GM03348 (cell line): ENCODE measurements at regions not wholly inside any gene's neighbourhood (a gene's known extent, or its start where the extent isn't known, plus 50 kb on each side); places are given as distances from the start of the nearest gene placed in this dataset.
"Not testable (repeated sequence)": the region's sequence is repeated elsewhere in the genome, so short reads cannot be mapped to it uniquely, and the experiment has no call there.

Experiments
- DNase-seq: peaks from one replicate; pipeline ENCODE4 v3.0.0; 2012; ENCODE audit warnings: low spot score

DNA sequence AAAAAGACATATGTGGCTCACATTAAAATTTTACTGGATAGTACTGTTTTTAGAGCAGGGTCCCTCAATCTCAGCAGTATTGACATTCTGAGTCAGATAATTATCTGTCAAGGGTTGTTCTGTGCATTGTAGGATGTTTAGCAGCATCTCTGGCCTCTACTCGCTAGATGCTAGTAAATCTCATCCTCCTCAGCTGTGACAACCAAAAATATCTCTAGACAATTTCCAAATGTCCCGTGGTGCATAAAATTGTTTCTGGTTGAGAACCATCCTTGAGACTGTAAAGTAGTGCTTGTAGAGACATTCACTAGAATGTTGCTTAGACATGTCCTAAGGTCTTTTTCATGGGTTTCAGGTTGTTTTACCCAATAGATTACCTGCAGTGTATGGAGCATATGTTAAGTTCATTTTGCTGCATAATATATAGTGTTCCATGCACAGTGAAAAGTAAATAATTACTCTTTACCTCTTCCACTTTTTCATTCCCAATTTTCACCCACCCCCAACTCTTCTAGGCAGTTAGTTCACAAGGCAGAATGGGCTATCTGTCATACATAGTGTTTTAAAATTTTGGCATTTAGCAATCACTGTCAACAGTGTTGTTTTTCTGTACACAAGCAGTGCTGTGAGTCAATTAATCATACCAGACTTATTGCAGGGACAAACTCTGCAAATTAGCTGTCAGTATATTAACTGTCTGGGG lies 200.2 kb upstream of the SLC38A2 start:
- DNase-seq: no peak

DNA sequence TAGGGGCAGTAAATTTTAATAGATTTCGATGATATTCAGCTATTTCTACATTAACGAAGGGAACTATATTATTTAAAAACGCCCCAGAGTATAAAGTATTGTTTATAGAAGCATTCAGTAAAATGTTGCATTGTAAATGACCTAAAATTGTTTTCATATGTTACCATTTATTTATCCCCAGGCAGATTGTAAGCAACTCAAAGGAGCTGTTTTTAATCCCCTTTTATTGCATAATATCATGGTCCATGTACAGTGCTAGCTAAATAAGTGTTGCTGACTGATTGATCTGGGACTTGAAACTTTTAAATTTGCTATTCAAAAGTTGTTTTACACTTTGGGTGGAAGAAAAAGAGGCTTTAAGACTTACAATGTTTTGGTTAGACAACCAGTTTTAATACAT lies 199.0 kb upstream of the SLC38A2 start:
- no peak for DNase-seq

GRCh38 chr12:46569826-46570439 lies 197.4 kb upstream of the SLC38A2 start:
- DNase-seq: no peak

- no peak for DNase-seq
These were observed 195.1 kb upstream of the SLC38A2 start for GRCh38 chr12:46567667-46568066.

GRCh38 chr12:46562625-46563225 lies 190.2 kb upstream of the SLC38A2 start:
- peak; percentile 55 for DNase-seq

DNA sequence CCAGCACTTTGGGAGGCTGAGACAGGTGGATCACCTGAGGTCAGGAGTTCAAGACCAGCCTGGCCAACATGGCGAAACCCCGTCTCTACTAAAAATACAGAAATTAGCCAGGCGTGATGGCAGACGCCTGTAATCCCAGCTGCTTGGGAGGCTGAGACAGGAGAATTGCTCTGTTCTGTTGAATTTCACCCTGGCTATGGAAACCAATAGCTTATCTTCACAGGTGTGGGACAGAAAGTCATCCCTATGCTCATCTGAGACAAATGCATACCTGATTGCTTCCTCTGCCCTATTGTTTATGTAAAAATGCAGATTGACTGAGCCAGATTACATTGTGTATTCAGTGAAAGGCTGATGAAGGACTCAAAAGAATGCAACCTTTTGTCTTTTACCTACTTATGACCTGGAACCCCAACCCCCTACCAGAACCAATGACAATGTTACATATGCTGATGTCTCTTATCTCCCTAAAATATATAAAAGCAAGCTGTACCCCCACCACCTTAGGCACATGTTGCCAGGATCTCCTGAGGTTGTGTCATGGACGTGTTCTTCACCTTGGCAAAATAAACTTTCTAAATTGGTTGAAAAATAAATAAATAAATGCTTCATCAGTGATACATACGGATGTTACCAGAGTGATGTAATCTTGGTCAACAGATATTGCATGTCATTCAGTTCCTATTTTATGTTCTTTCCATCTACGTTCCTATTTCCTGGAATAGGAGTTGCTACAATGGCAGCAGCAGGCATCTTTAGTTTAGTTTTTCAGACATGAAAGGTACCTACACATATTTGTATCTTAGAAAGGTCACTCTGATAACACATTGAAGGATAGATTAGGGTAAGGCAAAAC lies 189.4 kb upstream of the SLC38A2 start:
- DNase-seq: not testable (repeated sequence)

GRCh38 chr12:46560874-46561273 lies 188.3 kb upstream of the SLC38A2 start:
- DNase-seq: no peak

- no peak for DNase-seq
These were observed 187.5 kb upstream of the SLC38A2 start for GRCh38 chr12:46560089-46560488.

DNA sequence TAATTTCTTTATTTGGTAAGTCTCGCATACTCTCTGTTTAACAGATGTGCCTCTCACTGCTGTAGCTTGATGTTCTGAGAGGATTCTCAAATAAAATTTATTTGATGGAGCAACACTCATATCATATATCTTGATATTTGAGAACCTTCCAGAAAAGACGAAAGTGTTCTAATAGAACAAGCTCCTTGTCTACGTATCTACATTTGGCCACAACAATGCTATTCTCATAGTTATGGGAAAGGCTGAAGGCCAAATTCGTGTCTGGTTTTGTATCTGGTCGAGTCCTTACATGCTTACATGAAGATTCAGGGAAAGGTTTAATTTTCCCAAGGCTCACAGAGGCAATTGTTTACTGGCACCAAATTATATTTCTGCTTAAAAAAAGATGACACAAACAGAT lies 186.7 kb upstream of the SLC38A2 start:
- no peak for DNase-seq

DNA sequence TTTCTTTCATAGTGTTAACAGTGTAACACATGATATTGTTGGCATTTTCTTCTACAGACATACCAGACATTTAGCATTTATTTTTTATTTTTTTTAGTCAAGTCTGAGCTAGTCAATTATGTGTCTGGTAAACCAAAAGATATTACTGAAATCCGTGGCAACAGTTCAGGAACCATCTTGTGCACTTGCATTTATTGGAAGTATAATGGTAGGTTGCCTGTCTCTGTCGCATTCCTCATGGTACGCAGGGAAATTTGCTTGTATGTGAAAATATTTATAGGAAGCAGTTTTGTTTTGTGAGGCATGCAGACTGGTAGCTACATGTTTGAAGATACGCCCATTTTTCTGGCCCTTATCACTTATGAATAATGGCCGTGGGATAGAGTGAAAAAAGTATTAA lies 186.1 kb upstream of the SLC38A2 start:
- DNase-seq: no peak

DNA sequence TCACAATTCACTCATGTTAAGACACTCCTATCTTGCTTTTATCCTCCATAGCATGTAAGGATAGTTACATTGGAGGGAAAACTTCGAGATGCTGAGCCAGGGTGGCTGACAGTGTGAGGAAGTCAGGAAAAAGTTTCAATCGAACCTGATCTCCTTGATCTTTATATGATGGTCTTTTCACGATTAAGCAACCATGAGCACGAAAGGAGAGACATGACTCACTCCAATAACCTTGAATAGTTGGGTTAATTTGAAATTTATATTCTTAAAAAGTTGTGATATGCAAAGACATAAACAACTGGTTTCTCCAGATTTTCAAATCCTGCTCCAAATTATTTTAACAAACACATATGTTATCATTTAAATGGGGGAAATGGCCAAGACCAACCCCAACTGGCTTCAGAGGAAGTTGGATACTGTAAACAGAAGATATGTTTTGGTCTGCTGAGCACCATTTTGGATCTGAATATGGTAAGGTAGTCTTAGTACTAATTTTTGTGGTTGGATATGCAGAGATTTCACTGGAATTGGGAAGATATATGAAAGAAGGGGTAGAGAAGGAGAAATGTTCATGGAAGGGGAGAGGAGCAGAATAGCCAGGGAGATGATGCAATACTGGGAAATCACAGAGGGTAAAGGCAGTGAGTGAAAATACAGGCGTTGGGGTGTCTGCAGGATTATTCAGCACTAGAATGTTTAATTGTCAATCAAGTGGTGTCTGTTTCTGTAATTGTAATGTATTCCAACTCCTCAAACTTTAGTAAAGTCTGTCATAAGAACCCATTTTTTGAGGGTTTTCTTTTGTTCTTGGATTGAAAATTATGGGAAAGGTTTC lies 185.2 kb upstream of the SLC38A2 start:
- DNase-seq: no peak

DNA sequence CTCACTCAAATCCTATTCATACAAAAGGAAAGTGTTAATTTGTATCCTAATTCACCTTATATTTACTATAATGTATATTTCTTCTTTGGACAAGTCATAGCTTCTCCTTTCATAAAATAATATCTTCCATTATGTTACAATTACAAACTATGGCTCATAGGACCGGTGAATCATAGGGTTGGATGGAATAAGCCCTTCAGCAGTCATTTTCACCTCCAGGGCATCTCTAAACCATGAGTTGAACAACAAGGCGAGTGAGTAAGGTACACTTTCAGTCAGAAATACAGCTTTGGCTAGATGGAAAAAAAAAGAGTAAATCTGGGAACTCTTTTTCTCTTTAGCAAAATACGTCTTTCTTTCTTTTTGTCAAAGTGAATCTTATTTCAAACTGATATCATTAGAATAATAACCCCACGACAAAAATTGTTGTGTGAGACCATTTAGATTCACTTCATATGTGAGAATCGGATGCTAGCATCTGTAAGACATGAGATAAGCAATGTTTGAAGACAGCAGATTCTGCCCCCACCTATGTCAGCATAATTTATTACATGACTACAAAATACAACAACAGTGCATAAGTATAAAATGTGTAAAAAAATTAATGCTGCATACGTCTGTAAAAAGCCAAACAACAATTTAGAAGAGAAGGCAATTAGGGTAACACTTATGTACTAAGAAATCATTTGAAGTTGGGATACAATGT lies 184.4 kb upstream of the SLC38A2 start:
- no peak for DNase-seq

DNA sequence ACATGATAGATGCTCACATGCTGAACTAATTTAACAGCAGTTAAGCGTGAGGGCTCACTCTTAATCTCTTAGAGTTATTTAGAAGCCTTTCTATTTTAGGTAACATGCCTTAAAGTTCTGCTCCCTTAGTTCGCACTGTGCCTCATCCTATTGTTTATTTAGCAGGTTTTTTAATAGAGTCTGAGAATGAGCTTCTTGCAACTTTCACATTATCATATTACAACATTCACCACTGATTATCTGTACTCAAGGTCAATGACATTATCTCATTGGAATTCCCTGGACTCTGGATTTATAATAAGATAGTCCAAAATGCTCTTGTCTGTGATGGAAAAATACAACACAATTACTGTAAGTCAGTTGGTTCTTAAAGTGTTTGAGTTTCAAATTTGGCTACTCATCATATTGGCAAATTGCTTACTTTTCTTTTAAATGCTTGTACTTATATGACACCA lies 183.6 kb upstream of the SLC38A2 start:
- DNase-seq: peak; percentile 24

DNA sequence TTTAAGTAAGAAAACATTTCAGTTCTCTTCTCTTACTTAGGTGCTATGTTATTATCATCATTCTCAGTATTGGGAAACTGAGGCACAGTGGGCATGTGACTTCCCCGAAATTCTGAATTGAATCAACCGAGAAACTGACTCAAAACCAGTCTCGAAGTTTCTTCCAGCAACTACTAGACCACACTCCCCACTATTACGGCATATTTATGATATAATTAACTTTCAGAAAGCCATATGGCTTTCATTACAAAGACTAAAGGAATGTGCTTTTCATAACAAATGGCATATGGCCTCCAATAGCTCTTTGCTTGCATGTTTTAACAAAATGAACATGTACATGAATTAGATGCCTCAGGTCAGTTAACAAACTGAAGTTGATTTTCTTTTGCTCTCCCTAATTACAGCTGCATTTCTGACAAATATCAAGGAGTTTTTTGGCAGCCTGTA lies 182.9 kb upstream of the SLC38A2 start:
- DNase-seq: peak; percentile 36

- no peak for DNase-seq
These were observed 181.9 kb upstream of the SLC38A2 start for GRCh38 chr12:46554460-46554859.

DNA sequence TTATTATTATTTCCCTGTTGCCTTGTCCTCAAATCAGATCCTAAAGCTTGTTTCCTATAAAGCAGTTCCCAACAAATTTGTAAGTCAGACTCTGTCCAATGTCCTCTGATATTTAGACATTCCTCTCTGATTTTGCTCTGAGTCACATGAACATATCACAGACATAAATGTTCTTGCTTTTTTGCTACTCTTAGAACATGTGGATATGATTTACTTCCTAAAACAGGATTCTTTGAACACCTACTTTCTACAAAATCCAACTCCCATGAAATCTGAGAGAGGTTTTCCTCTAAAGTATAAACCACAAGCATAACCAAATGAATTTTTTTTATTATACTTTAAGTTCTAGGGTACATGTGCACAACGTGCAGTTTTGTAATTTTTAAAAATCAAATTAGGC lies 181.3 kb upstream of the SLC38A2 start:
- DNase-seq: no peak

DNA sequence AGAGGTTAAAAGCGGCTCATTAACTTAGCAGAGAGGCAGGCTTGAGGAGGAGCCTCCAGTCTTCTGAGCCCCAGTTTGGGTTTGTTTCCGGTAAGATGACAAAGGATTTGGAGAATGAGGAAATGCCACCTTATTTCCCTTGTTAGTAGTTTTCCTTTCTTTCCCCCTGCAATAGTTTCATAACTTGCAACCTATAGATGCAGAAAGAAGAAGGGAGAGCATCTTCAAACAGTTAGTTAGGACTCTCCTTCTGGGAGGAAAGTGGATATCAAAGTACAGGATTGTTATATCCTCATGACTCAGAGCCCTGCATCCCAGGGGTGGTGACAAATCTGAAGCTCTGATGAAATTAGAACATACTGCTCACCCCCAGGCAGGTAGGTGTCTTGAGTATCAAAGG lies 180.7 kb upstream of the SLC38A2 start:
- peak; percentile 28 for DNase-seq

DNA sequence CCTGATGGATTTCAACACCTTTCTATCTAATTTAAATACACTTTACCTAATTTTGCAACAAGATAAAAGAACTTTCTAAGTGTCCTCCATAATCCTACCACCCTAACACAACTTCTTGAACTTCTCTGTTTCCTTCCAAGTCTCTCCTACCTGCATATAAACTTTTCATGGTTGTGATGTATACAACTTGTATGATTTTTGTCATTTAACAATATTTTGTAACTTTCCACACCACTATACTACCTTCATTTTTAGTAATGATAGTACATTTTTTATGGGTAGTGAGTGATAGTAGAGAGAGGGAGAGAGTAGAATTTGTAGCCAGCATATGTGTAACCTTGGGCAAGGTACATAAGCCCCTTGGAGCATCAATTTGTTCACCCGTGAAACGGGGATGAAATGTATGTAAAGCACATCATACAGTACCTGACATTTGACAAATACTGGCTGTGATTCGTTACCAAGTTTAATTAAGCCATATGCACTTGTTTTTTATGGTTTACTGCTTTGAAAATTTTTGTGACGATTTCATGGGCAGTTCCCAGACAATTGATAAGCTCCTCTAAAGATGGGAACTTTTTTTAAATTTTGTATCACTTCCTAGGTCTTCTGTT lies 177.8 kb upstream of the SLC38A2 start:
- DNase-seq: no peak

GRCh38 chr12:46549527-46550265 lies 177.1 kb upstream of the SLC38A2 start:
- DNase-seq: peak; percentile 42

- DNase-seq: no peak
These were observed 176.1 kb upstream of the SLC38A2 start for GRCh38 chr12:46548605-46549071.
